HG03095 (cell line): ENCODE measurements at regions not wholly inside any gene's neighbourhood (a gene's known extent, or its start where the extent isn't known, plus 50 kb on each side); places are given as distances from the start of the nearest gene placed in this dataset.

Experiments
- ATAC-seq: cut with Tn5 transposase; IDR thresholded peaks from one replicate; pipeline ENCODE4 v1.9.1; 2021; ENCODE audit warnings: moderate library complexity; ENCODE audit not compliant: unreplicated experiment

- ATAC-seq = no peak
Observed at GRCh38 chr9:87319656-87320055, 178.0 kb upstream of the DAPK1 start.

GRCh38 chr9:87320146-87320884 lies 177.4 kb upstream of the DAPK1 start:
- no peak for ATAC-seq

GRCh38 chr9:87322840-87323635 lies 174.6 kb upstream of the DAPK1 start:
- ATAC-seq = no peak

- ATAC-seq = no peak
Observed at GRCh38 chr9:87323928-87324327, 173.7 kb upstream of the DAPK1 start.

GRCh38 chr9:87324613-87325194 lies 173.0 kb upstream of the DAPK1 start:
- no peak for ATAC-seq

GRCh38 chr9:87327575-87328125 lies 170.0 kb upstream of the DAPK1 start:
- no peak for ATAC-seq

- no peak for ATAC-seq
Observed at GRCh38 chr9:87333802-87334201, 163.9 kb upstream of the DAPK1 start.

GRCh38 chr9:87334366-87334765 lies 163.3 kb upstream of the DAPK1 start:
- no peak for ATAC-seq

GRCh38 chr9:87336407-87336806 lies 161.3 kb upstream of the DAPK1 start:
- no peak for ATAC-seq

- no peak for ATAC-seq
Observed at GRCh38 chr9:87336914-87337333, 160.7 kb upstream of the DAPK1 start.

- ATAC-seq = no peak
Observed at GRCh38 chr9:87337335-87338087, 160.2 kb upstream of the DAPK1 start.

- no peak for ATAC-seq
Observed at GRCh38 chr9:87338088-87338989, 159.3 kb upstream of the DAPK1 start.

GRCh38 chr9:87340391-87340790 lies 157.3 kb upstream of the DAPK1 start:
- ATAC-seq = no peak

GRCh38 chr9:87342743-87343142 lies 154.9 kb upstream of the DAPK1 start:
- ATAC-seq = no peak

- no peak for ATAC-seq
Observed at GRCh38 chr9:87343816-87344430, 153.7 kb upstream of the DAPK1 start.

- ATAC-seq = no peak
Observed at GRCh38 chr9:87346061-87346665, 151.5 kb upstream of the DAPK1 start.

GRCh38 chr9:87350915-87351314 lies 146.8 kb upstream of the DAPK1 start:
- no peak for ATAC-seq

GRCh38 chr9:87353301-87353700 lies 144.4 kb upstream of the DAPK1 start:
- ATAC-seq = no peak

GRCh38 chr9:87354147-87354546 lies 143.5 kb upstream of the DAPK1 start:
- no peak for ATAC-seq
